CD14-positive monocyte (primary cell): ENCODE measurements at regions not wholly inside any gene's neighbourhood (a gene's known extent, or its start where the extent isn't known, plus 50 kb on each side); places are given as distances from the start of the nearest gene placed in this dataset.

ENCODE experiments used
- DNase-seq, 3 donors: peaks; one replicate each; pipeline ENCODE4 v3.0.0-alpha.2; 2011 to 2022
- H2AFZ ChIP-seq: 2 replicates; pipeline ENCODE4 v1.6.0; 2012; ENCODE audit warnings: mild to moderate bottlenecking, low read depth, low read length, inconsistent platforms; ENCODE audit not compliant: insufficient read depth, poor library complexity, severe bottlenecking
- H3K27ac ChIP-seq, 2 donors: 1 replicate in 1 of 2; 2 replicates in 1 of 2; pipeline ENCODE4 v1.5.1; 2012 to 2013; ENCODE audit warnings: low read length in 2 of 2, control low read depth in 1 of 2, inconsistent platforms in 1 of 2, low read depth in 1 of 2, mild to moderate bottlenecking in 1 of 2
- H3K27me3 ChIP-seq, 2 donors: one replicate each; pipeline versions ENCODE4 v1.6.0 to v1.6.1; 2011 to 2013; ENCODE audit warnings: low read length in 2 of 2; ENCODE audit not compliant: control insufficient read depth in 2 of 2, insufficient read depth in 2 of 2
- H3K36me3 ChIP-seq, 2 donors: replicated peaks in 1 of 2; 1 replicate in 1 of 2; 2 replicates in 1 of 2; pipeline versions ENCODE4 v1.5.1 to v1.6.1; 2012 to 2013; ENCODE audit warnings: low read length in 2 of 2, control low read depth in 1 of 2, inconsistent platforms in 1 of 2, mild to moderate bottlenecking in 1 of 2; ENCODE audit not compliant: insufficient read depth in 2 of 2, control insufficient read depth in 1 of 2
- H3K4me1 ChIP-seq, 2 donors: 1 replicate in 1 of 2; 2 replicates in 1 of 2; pipeline versions ENCODE4 v1.5.1 to v1.6.1; 2012 to 2013; ENCODE audit warnings: low read length in 2 of 2, control low read depth in 1 of 2, inconsistent platforms in 1 of 2, mild to moderate bottlenecking in 1 of 2, moderate library complexity in 1 of 2; ENCODE audit not compliant: insufficient read depth in 2 of 2, control insufficient read depth in 1 of 2
- H3K4me2 ChIP-seq: replicated peaks from 2 replicates; pipeline ENCODE3; 2012; ENCODE audit warnings: low read length, moderate library complexity, mild to moderate bottlenecking; ENCODE audit not compliant: poor library complexity, severe bottlenecking; ENCODE audit errors: extremely low read depth
- H3K4me3 ChIP-seq, 3 experiments: fragments of 200-600 bp in 1 of 3; sonication (generic) in 1 of 3; replicated peaks in 1 of 3; 1 replicate in 2 of 3; 2 replicates in 1 of 3; pipeline ENCODE4 v1.5.1; 2011 to 2013; ENCODE audit warnings: low read length in 3 of 3, mild to moderate bottlenecking in 3 of 3, control low read depth in 2 of 3, low read depth in 2 of 3, inconsistent platforms in 1 of 3, moderate library complexity in 1 of 3
- H3K79me2 ChIP-seq: 2 replicates; pipeline ENCODE4 v1.6.0; 2012; ENCODE audit warnings: mild to moderate bottlenecking, control low read depth, inconsistent platforms, low read length, moderate library complexity; ENCODE audit not compliant: insufficient read depth
- H3K9ac ChIP-seq: 2 replicates; pipeline ENCODE4 v1.6.0; 2017; ENCODE audit warnings: low read length, mild to moderate bottlenecking; ENCODE audit not compliant: insufficient read depth, poor library complexity, severe bottlenecking
- H3K9me3 ChIP-seq, 2 donors: replicated peaks in 1 of 2; 1 replicate in 1 of 2; 2 replicates in 1 of 2; pipeline versions ENCODE4 v1.5.1 to v1.6.1; 2012 to 2013; ENCODE audit warnings: low read length in 2 of 2, control low read depth in 1 of 2; ENCODE audit not compliant: control insufficient read depth in 1 of 2, insufficient read depth in 1 of 2
- H4K20me1 ChIP-seq: 2 replicates; pipeline ENCODE4 v1.6.0; 2012; ENCODE audit warnings: mild to moderate bottlenecking, low read length, control low read depth, moderate library complexity; ENCODE audit not compliant: insufficient read depth
- H3K27ac Mint-ChIP-seq, 7 donors: one replicate each; pipeline ENCODE4 v1.8.0; 2020; ENCODE audit warnings: mild to moderate bottlenecking in 7 of 7, mixed read lengths in 7 of 7, moderate library complexity in 6 of 7, inconsistent platforms in 2 of 7
- H3K27me3 Mint-ChIP-seq, 3 donors: one replicate each; pipeline ENCODE4 v1.8.0; 2021 to 2022; ENCODE audit warnings: low read depth in 3 of 3, mild to moderate bottlenecking in 3 of 3, mixed read lengths in 3 of 3, moderate library complexity in 3 of 3, inconsistent platforms in 1 of 3
- H3K36me3 Mint-ChIP-seq, 2 donors: one replicate each; pipeline ENCODE4 v1.8.0; 2020; ENCODE audit warnings: mixed read lengths in 2 of 2, inconsistent platforms in 1 of 2, mild to moderate bottlenecking in 1 of 2
- H3K4me1 Mint-ChIP-seq: one replicate; pipeline ENCODE4 v1.8.0; 2020; ENCODE audit warnings: mild to moderate bottlenecking, mixed read lengths
- H3K4me3 Mint-ChIP-seq, 2 donors: one replicate each; pipeline ENCODE4 v1.8.0; 2020; ENCODE audit warnings: mild to moderate bottlenecking in 2 of 2, mixed read lengths in 2 of 2, moderate library complexity in 1 of 2
- H3K9me3 Mint-ChIP-seq, 7 donors: one replicate each; pipeline ENCODE4 v1.8.0; 2020 to 2022; ENCODE audit warnings: mixed read lengths in 7 of 7, mild to moderate bottlenecking in 6 of 7, moderate library complexity in 6 of 7, inconsistent platforms in 2 of 7
- CTCF ChIP-seq: fragments of 200-600 bp; IDR thresholded peaks from one replicate; pipeline ENCODE4 v1.8.0; 2022; ENCODE audit warnings: antibody characterized with exemption, mild to moderate bottlenecking
- WGBS: methylation state at CpG from one replicate; pipeline ENCODE4 v1.1.5; 2013; ENCODE audit warnings: missing lambda C conversion rate; ENCODE audit not compliant: insufficient coverage; 5-methylcytosine and 5-hydroxymethylcytosine counted together
- intact Hi-C, 2 donors: fragments of 100-400 bp; cut with micrococcal nuclease; formaldehyde crosslinking; loops; one replicate each; pipeline versions ENCODE4 v1.15.0 to v1.15.1; 2023

GRCh38 chr3:99509224-99509623, 129.2 kb upstream of the COL8A1 start:
- Histone ChIP-seq H3K36me3 (no peaks in the 10 kb centered on the region), H3K4me3 (no peak overlapping the region), H3K4me2 (no peak overlapping the region), H3K79me2 (no peaks in the 10 kb centered on the region), H3K9me3 (no peaks in the 10 kb centered on the region), H3K27me3 (peaks cover 0 to 2% of the 10 kb centered on the region in 2 donors), H4K20me1 (no peaks in the 10 kb centered on the region), H3K9ac (no peak overlapping the region), H3K4me1 (peaks cover 10% of the 10 kb centered on the region in 2 donors), H2AFZ (no peak overlapping the region), H3K27ac (no peak overlapping the region)
- Mint-ChIP-seq H3K4me3 (no peak overlapping the region), H3K4me1 (peaks cover 5% of the 10 kb centered on the region), H3K27ac (no peak overlapping the region), H3K36me3 (no peaks in the 10 kb centered on the region), H3K9me3 (peaks cover 0 to 3% (median 0%) of the 10 kb centered on the region in 7 donors), H3K27me3 (peaks cover 0 to 6% (median 4%) of the 10 kb centered on the region in 3 donors)
- no peak for DNase-seq
- no peak for TF ChIP-seq CTCF
- intact Hi-C loops = no loop called here
- 100% methylated on average over 1 of the region's 5 CpGs for WGBS

- H3K4me3 Mint-ChIP-seq = no peak overlapping the region
Measured at GRCh38 chr3:99508191-99508590, 130.2 kb upstream of the COL8A1 start.

More at GRCh38 chr3:99508191-99508590, 130.2 kb upstream of the COL8A1 start:
- Histone ChIP-seq H3K4me1 (peaks cover 10% of the 10 kb centered on the region in 2 donors), H3K4me3 (no peak overlapping the region), H3K4me2 (no peak overlapping the region), H3K9me3 (no peaks in the 10 kb centered on the region), H3K27me3 (peaks cover 0 to 2% of the 10 kb centered on the region in 2 donors), H4K20me1 (no peaks in the 10 kb centered on the region), H3K27ac (no peak overlapping the region), H2AFZ (no peak overlapping the region), H3K9ac (no peak overlapping the region), H3K36me3 (no peaks in the 10 kb centered on the region), H3K79me2 (no peaks in the 10 kb centered on the region)
- intact Hi-C loops = no loop called here
- no peaks in the 10 kb centered on the region for H3K36me3 Mint-ChIP-seq
- H3K27me3 Mint-ChIP-seq = peaks cover 0 to 6% (median 4%) of the 10 kb centered on the region in 3 donors
- H3K27ac Mint-ChIP-seq = peak overlapping the region in 1 of 7 donors; percentile 1
- peak in 1 of 3 donors; percentile 15 for DNase-seq
- TF ChIP-seq CTCF = no peak
- peaks cover 0 to 3% (median 0%) of the 10 kb centered on the region in 7 donors for H3K9me3 Mint-ChIP-seq
- H3K4me1 Mint-ChIP-seq = peaks cover 5% of the 10 kb centered on the region
